ENCODE measurements at regions not wholly inside any gene's neighbourhood (a gene's known extent, or its start where the extent isn't known, plus 50 kb on each side); places are given as distances from the start of the nearest gene placed in this dataset.

DNA sequence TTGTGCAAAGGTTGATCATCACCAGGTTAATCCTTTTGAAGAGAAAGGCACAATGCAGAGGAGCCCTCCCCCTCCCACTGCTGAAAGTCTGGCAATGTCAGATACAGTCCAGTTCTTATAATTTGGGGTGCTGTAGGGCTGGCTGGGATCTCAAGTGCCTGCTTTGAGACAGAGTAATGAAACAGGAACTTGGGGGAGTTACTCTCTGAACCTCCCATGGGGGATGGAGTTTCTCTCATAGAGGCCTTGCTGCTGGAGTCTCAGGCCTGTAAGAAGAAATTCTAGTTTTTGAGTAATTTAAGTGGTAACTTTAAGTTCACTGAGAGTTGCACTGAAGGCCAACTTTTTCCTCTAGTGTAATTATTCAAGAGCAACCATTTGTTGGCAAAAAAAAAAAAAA lies 410.5 kb downstream of the KCNRG start:
- TF ChIP-seq, protein P1, sequence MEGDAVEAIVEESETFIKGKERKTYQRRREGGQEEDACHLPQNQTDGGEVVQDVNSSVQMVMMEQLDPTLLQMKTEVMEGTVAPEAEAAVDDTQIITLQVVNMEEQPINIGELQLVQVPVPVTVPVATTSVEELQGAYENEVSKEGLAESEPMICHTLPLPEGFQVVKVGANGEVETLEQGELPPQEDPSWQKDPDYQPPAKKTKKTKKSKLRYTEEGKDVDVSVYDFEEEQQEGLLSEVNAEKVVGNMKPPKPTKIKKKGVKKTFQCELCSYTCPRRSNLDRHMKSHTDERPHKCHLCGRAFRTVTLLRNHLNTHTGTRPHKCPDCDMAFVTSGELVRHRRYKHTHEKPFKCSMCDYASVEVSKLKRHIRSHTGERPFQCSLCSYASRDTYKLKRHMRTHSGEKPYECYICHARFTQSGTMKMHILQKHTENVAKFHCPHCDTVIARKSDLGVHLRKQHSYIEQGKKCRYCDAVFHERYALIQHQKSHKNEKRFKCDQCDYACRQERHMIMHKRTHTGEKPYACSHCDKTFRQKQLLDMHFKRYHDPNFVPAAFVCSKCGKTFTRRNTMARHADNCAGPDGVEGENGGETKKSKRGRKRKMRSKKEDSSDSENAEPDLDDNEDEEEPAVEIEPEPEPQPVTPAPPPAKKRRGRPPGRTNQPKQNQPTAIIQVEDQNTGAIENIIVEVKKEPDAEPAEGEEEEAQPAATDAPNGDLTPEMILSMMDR (IDR thresholded peaks at IDR 0.05; ENCODE audit: low read length) = no peak
- no peak for TF ChIP-seq EZH2 (IDR thresholded peaks at IDR 0.05; ENCODE audit: borderline replicate concordance, low read length)

All from OCI-LY1 (cell line).